Activated T-cell treated with anti-CD3 and anti-CD28 coated beads, Interleukin-2, amount 50 U/mL, for 4 hours (primary cell): ENCODE measurements at regions not wholly inside any gene's neighbourhood (a gene's known extent, or its start where the extent isn't known, plus 50 kb on each side); places are given as distances from the start of the nearest gene placed in this dataset.
A peak's percentile ranks its signal among the peaks of the same experiment; 100 is the strongest.
"Not testable (repeated sequence)": the region's sequence is repeated elsewhere in the genome, so short reads cannot be mapped to it uniquely, and the experiment has no call there.

Experiments used
- ATAC-seq, 2 donors: fragments of 200-7000 bp; cut with Tn5 transposase; one replicate each; pipeline ENCODE4 v1.10.0; 2021
- DNase-seq: peaks from one replicate; pipeline ENCODE4 v3.0.0-alpha.2; 2020
- H3K27me3 Mint-ChIP-seq: one replicate; pipeline ENCODE4 v1.8.0; 2021; ENCODE audit warnings: low read depth, mixed read lengths
- H3K36me3 Mint-ChIP-seq: one replicate; pipeline ENCODE4 v1.8.0; 2022; ENCODE audit warnings: mixed read lengths; ENCODE audit not compliant: insufficient read depth
- H3K4me1 Mint-ChIP-seq: one replicate; pipeline ENCODE4 v1.8.0; 2021; ENCODE audit warnings: low read depth, mixed read lengths
- H3K4me3 Mint-ChIP-seq: one replicate; pipeline ENCODE4 v1.8.0; 2021; ENCODE audit warnings: mild to moderate bottlenecking, moderate library complexity, mixed read lengths
- H3K9me3 Mint-ChIP-seq: one replicate; pipeline ENCODE4 v1.8.0; 2021; ENCODE audit warnings: mixed read lengths

DNA sequence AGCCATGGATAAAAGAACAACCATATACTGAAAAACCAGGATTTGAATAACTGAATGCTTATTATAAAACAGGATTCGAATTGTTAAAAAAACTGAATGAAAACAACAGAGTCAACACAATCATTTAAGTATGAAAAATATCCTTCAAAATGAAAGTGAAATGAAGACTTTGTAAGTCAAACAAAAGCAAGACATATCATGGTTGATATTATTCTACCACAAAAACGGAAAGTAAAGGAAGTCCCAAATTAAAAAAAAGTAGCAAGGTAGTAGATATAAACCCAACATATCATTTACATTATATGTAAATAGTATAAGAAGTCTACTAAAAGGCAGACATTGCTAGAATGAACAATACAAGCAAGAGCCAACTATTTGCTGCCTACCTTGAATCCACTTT, 63.1 kb upstream of the POTEC start:
- Mint-ChIP-seq H3K4me3 (peak overlapping the region; percentile 56), H3K4me1 (peaks cover 27% of the 10 kb centered on the region)
- not testable (repeated sequence) for H3K27me3 Mint-ChIP-seq, H3K9me3 Mint-ChIP-seq, DNase-seq, ATAC-seq, H3K36me3 Mint-ChIP-seq

DNA sequence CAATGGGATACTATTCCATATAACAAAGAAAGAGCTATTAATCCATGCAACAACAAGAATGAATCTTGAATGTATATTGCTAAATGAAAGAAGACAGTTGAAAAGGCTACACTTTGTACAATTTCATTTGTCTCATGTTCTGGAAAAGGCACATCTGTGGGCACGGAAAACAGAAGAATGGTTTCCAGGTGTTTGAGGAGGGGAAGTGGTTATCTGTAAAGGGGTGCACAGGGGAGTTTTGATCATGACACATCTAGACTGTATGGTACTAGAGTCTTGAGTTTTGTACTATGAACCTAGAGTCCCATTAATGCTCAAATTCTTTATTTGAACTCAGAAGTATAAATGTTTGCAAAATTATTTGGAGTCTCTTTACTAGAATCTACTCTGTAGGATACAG, 64.0 kb upstream of the POTEC start:
- peaks cover 30% of the 10 kb centered on the region for H3K4me1 Mint-ChIP-seq
- not testable (repeated sequence) for H3K36me3 Mint-ChIP-seq, ATAC-seq, H3K9me3 Mint-ChIP-seq, H3K27me3 Mint-ChIP-seq, H3K4me3 Mint-ChIP-seq, DNase-seq

DNA sequence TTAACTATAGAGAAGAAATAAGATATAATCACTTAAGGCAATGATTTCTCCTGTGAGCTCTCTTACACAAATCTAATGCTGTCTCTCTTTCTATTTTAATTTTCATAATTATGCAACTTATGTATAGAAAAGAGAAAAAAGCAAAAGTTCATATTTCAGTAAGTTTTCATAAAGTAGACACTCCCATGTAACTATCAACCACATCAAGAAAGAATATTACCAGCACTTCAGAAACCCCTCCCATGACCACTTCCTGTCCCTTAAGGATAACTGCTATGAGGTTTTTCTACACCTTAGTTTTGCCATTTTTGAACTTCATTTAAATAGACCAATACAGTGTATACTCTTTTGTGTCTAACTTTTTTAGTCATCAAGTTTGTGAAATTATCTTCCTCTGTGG, 69.0 kb upstream of the POTEC start:
- H3K9me3 Mint-ChIP-seq, H3K27me3 Mint-ChIP-seq, H3K4me3 Mint-ChIP-seq, H3K36me3 Mint-ChIP-seq, DNase-seq: not testable (repeated sequence)
- ATAC-seq: peak; percentile 60 to 66
- peaks cover 20% of the 10 kb centered on the region for H3K4me1 Mint-ChIP-seq

DNA sequence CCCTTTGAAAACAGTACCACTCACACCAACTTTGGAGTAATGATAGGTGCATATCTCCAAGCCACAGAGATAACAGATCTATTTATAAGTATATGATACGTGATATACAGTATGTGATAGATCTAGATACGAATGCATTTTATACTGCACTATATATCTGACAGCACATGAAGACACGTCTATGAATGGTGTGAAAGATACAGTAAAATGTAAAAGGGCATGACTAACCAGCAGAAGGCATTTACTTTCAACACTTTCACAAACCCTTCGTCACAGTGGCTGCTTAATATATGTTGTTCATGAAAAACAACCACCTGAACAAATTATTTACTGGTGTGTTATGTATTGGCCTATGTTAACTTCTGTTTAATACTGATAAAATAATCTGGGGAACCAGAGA, 71.1 kb upstream of the POTEC start:
- H3K9me3 Mint-ChIP-seq: peaks cover 18% of the 10 kb centered on the region
- DNase-seq, H3K4me3 Mint-ChIP-seq, H3K27me3 Mint-ChIP-seq, H3K36me3 Mint-ChIP-seq, ATAC-seq: not testable (repeated sequence)
- H3K4me1 Mint-ChIP-seq: peaks cover 17% of the 10 kb centered on the region

DNA sequence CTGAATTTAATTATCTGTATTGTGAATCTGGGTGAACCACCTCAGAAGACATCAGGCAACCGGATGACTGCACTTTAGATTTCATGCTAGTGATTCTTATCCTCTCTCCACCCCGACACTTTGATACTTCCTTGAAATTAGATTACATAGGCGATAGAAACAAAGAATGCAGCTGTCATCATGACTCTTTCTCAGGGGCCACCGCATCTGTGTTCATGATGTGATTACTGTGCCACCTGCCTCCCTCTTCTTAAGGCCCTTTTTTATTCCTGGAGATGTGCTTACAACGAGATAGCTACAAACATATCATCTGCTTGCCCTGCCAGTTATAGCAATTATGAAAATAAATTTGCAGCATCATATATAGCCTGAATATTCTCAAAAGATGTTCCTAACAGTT, 83.9 kb upstream of the POTEC start:
- ATAC-seq, H3K9me3 Mint-ChIP-seq, DNase-seq: not testable (repeated sequence)

DNA sequence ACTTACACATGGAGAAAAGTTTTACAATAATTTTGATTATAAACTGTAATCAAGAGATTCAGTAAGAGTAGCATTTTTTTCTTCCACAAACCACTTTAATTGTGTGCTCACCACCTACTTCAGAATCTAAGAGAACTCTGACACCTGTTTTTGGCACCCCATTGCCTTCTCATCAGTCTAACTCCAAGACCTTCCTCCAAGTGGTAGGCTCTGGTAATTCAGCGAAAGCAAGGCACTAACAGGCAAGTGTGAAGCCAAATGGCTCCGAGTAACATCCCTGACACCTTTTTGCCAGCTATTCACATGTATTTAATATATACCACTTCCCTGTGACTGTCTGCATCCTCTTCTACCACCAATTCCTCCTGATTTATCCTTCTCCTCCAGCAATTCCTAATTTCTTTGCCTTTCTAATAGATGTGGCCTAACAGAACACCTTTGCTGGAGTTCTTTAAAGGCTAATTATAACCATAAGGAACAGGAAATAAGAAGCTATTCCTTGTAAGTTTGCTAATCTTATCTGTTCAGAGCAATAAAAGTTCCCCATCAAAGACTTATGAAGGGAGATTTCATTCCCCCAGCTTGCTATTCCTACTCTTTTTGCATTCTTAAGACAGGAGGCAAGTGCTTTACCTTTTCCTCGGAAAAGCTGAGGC, 85.1 kb upstream of the POTEC start:
- ATAC-seq, H3K9me3 Mint-ChIP-seq, H3K4me3 Mint-ChIP-seq, DNase-seq, H3K27me3 Mint-ChIP-seq, H3K36me3 Mint-ChIP-seq, H3K4me1 Mint-ChIP-seq: not testable (repeated sequence)

More for the DNA sequence above, 83.9 kb upstream of the POTEC start:
- not testable (repeated sequence) for H3K4me3 Mint-ChIP-seq, H3K36me3 Mint-ChIP-seq, H3K4me1 Mint-ChIP-seq, H3K27me3 Mint-ChIP-seq

DNA sequence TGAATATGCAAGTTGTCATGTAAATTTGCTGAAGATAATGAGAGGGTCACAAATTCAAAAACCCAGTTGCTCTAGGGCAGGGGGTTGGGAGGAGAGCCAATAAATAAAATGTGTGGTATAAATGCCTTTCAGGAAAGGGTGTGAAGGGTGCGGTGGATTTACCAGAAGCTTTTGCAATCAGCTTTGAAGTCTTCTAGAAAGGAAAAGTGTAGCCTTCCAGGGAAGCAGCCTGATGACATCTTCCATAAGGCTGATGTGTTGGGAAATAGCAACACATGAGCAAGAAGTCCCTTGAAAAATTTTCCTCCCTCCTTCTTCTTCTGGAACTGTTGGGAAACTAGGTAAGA, 85.6 kb upstream of the POTEC start:
- not testable (repeated sequence) for DNase-seq, H3K27me3 Mint-ChIP-seq, H3K36me3 Mint-ChIP-seq, ATAC-seq, H3K4me3 Mint-ChIP-seq, H3K4me1 Mint-ChIP-seq, H3K9me3 Mint-ChIP-seq

DNA sequence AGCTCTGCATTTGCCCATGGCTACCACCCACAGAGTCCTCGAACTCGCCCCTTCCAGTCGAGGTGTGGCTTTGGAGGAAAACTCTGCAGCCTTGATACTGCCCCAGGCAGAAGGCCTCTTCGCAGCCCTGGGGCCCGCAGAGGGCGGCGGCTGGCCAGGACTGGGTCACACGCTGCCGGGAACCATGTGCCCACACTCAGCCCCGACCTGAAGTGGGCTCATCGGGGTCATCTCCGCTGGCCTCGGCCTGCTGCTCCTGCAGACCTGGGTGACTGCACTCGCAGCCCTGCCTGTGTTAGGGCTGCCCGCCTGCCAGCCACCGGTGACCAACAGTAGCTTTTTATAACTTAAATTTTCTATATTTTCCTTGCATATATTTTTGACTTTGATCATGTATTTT, 89.6 kb upstream of the POTEC start:
- not testable (repeated sequence) for DNase-seq, H3K9me3 Mint-ChIP-seq, ATAC-seq, H3K27me3 Mint-ChIP-seq, H3K4me1 Mint-ChIP-seq, H3K36me3 Mint-ChIP-seq, H3K4me3 Mint-ChIP-seq

DNA sequence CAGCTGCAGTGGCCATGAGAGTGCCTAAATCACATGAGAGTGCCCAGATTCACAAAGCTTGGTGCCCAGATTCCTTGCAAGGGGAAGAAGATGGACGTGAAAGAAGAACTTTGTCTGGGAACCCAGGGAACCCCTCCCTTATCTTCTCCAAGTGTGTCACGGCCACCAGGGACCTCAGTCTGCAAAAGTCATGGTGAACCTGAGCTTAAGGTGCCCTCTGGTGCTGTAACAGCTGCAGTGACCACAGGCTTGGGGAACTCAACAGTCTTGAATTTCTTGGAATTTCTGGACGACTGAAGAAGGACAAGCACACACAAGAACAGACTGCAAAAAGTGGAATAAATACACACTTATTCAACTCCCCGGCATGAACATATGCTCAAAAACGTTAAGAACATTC, 94.6 kb upstream of the POTEC start:
- not testable (repeated sequence) for H3K27me3 Mint-ChIP-seq, H3K9me3 Mint-ChIP-seq, DNase-seq, H3K4me1 Mint-ChIP-seq, H3K4me3 Mint-ChIP-seq, H3K36me3 Mint-ChIP-seq, ATAC-seq

DNA sequence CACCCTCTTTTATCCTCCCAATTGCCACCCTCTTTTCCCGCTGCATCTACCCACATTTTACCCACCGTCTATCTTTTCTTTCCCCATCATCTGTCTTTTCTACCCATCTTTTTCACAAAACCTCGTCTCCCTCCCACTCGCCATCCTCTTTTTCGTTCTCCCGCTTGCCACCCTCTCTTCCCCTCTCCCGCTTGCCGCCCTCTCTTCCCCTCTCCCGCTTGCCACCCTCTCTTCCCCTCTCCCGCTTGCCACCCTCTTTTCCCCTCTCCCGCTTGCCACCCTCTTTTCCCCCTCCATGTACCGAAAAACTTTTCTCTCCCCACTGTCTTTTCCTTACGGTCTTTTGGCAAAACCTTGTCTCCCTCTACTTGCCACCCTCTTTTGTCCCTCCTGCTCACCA, 97.7 kb upstream of the POTEC start:
- H3K4me3 Mint-ChIP-seq, H3K9me3 Mint-ChIP-seq, H3K27me3 Mint-ChIP-seq, H3K4me1 Mint-ChIP-seq, H3K36me3 Mint-ChIP-seq, ATAC-seq, DNase-seq: not testable (repeated sequence)

DNA sequence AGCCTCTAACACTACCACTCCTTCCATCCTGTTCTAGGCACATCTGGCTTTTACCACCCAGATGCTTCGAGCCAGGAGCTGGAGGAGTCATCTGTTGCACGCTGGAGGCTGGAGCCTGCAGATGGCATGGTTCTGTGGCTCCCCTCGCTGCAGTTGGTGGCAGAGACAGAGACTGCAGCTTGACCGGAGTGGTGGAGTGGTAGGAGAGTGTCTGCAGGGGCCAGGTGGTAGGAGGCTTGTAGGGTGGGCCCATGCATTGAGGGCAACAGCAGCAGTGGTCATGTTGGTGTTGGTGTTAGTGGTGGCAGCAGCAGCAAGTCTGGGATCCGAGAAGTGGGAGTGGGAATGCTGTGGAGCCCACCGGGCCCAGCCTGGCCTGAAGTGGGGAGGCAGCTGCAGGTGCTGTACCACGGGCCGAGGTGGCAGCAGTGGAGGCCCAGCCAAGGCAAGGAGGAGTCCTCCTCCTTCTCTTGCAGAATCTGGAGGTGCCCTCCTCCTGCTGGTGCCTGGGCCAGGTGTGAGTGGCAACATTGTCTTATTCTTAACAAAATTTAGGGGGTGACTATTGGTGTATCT, 100.4 kb upstream of the POTEC start:
- ATAC-seq, H3K9me3 Mint-ChIP-seq, H3K4me1 Mint-ChIP-seq, H3K27me3 Mint-ChIP-seq, DNase-seq, H3K36me3 Mint-ChIP-seq, H3K4me3 Mint-ChIP-seq: not testable (repeated sequence)

DNA sequence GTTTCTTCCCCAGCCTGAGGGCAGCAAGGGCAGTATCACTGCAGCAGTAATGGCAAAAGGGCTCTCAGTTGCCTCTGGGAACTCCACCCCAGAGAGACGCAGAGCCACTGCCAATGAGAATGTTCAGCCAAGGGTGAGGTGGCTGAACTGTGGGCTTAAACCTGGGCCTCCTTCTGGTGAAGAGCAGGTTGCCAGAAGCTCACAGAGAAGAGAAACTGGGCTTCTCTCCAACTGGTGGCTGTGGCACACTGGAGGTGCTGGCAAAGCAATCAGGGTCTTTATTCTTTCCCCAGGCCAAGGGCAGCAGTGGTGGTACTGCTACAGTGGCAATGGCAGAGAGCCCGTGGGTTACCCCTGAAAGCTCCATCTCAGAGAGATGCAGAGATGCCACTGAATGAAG, 54.9 kb upstream of the ANKRD30B start:
- not testable (repeated sequence) for H3K4me3 Mint-ChIP-seq, H3K4me1 Mint-ChIP-seq, H3K36me3 Mint-ChIP-seq, H3K27me3 Mint-ChIP-seq, ATAC-seq, DNase-seq
- H3K9me3 Mint-ChIP-seq: peaks cover 12% of the 10 kb centered on the region

DNA sequence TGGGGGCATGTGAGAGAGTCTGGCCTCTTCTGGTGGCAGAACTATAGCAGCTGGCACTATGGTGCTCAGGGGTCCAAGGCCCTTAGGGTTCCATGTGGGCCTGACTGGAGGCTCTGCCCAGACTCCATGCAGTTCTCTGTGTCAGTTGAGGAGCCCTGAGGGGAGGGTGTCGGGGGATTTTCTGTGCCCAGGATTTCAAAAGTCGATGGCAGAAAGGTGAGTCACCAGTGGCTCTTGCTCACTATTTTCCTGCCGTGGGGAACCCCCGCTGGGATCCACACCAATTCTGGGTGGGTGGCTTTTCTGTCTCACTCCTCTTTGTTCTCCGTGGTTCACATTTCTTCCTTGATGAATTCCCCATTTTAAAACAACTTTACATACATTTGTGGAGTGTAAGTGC, 54.1 kb upstream of the ANKRD30B start:
- not testable (repeated sequence) for ATAC-seq, DNase-seq, H3K9me3 Mint-ChIP-seq, H3K4me1 Mint-ChIP-seq, H3K27me3 Mint-ChIP-seq, H3K36me3 Mint-ChIP-seq, H3K4me3 Mint-ChIP-seq

DNA sequence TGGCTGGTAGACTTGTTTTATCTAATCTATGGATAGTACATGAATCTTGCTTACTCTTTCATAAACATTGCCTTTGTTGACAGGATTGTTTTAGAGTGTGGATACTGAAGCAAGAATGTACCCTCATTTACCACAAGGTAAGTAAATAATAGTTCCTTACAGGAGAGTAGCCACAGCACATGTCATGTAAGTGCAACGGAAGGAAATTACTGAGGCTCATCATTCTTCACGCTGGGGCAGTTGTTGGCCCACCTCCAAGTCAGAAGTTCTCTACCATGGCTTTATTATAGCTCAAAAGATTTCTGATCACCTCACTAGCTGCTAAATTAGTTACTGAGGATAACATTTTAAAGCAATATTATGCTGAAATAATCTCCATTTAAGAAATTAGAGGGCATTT, 50.0 kb upstream of the ANKRD30B start:
- not testable (repeated sequence) for DNase-seq, H3K27me3 Mint-ChIP-seq, H3K4me1 Mint-ChIP-seq, H3K36me3 Mint-ChIP-seq, H3K9me3 Mint-ChIP-seq, H3K4me3 Mint-ChIP-seq, ATAC-seq
